ENCODE measurements at regions not wholly inside any gene's neighbourhood (a gene's known extent, or its start where the extent isn't known, plus 50 kb on each side); places are given as distances from the start of the nearest gene placed in this dataset.

DNA sequence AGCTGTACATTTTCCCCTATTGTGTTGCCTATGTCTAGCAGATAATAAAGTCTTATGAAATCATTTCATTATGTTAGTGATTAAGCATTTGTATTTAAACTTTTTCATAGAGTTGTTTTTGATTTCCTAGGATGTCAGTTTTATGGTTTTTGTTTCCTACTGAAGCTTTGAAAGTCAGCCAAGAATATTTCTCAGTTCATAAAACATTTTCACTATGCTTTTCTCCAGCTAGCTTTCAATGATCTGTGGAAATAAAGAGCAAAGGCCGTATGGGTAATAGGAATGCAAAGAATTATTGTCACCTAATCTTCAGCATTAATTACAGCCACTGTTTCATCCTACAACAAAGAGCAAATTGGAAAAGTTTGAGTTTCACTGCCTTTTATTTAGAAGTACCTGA, 145.7 kb upstream of the NUDT6 start:
- DNase-seq (ENCODE audit: low spot score in 2 of 2), result no peak
- no peak for TF ChIP-seq POLR2A (IDR thresholded peaks at IDR 0.05)
- TF ChIP-seq, protein P1, sequence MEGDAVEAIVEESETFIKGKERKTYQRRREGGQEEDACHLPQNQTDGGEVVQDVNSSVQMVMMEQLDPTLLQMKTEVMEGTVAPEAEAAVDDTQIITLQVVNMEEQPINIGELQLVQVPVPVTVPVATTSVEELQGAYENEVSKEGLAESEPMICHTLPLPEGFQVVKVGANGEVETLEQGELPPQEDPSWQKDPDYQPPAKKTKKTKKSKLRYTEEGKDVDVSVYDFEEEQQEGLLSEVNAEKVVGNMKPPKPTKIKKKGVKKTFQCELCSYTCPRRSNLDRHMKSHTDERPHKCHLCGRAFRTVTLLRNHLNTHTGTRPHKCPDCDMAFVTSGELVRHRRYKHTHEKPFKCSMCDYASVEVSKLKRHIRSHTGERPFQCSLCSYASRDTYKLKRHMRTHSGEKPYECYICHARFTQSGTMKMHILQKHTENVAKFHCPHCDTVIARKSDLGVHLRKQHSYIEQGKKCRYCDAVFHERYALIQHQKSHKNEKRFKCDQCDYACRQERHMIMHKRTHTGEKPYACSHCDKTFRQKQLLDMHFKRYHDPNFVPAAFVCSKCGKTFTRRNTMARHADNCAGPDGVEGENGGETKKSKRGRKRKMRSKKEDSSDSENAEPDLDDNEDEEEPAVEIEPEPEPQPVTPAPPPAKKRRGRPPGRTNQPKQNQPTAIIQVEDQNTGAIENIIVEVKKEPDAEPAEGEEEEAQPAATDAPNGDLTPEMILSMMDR (IDR thresholded peaks at IDR 0.05), result no peak
- WGBS, 2 donors, result 47 to 54% methylated on average over 1 of the region's 1 CpG
- H3K4me3 ChIP-seq (ENCODE audit: low read depth, poor library complexity, severe bottlenecking), result no peak overlapping the region
- intact Hi-C loops (cut with DNase I; ENCODE audit: low total_unique reads), result no loop called here

DNA sequence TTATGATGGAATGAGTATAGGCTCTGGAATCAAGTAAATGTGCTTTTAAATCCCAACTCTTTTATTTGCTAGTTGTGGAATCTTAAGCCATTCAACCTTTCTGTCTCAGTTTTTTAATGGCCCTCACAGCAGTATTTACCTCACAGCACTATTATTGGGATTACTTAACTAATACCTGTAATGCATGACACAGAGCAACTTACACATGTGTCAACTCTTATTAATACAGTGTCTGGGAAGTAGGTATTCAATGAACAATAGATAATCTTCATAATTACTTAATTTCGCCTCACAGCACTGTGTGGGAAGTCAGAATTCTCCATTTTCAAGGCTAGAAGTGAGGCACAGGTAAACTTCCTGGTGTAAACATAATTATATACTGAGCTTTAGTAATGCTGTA, 149.7 kb upstream of the NUDT6 start:
- TF ChIP-seq, protein P1 (IDR thresholded peaks at IDR 0.05), result no peak
- TF ChIP-seq POLR2A (IDR thresholded peaks at IDR 0.05), result no peak
- no peak for DNase-seq (ENCODE audit: low spot score in 2 of 2)
- intact Hi-C loops (cut with DNase I; ENCODE audit: low total_unique reads), result no loop called here
- H3K4me3 ChIP-seq (ENCODE audit: low read depth, poor library complexity, severe bottlenecking), result no peak overlapping the region
- WGBS, 2 donors, result 88 to 90% methylated on average over 1 of the region's 1 CpG

DNA sequence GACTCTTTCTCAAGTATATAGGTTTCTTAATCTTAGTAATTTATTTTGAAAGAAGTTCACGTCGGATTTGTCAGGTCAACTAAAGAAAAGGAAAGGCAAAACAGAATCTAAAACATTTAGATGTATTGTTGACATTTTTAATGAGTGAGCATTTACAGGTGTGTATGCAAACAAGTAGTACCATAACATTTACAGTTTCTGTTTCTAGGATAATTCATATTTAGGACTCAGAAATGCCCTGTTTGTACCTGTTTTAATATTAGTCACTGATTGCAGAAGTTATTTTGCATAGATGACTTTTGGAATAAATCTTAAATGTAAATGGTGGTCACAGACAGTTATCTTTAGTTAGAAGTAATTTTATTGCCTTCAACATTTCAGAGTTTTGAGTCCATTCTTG, 151.3 kb upstream of the NUDT6 start:
- WGBS, 2 donors, result 76 to 85% methylated on average over 2 of the region's 2 CpGs
- no peak overlapping the region for H3K4me3 ChIP-seq (ENCODE audit: low read depth, poor library complexity, severe bottlenecking)
- intact Hi-C loops (cut with DNase I; ENCODE audit: low total_unique reads), result no loop called here
- no peak for TF ChIP-seq POLR2A (IDR thresholded peaks at IDR 0.05)
- TF ChIP-seq, protein P1 (IDR thresholded peaks at IDR 0.05), result no peak
- no peak for DNase-seq (ENCODE audit: low spot score in 2 of 2)

DNA sequence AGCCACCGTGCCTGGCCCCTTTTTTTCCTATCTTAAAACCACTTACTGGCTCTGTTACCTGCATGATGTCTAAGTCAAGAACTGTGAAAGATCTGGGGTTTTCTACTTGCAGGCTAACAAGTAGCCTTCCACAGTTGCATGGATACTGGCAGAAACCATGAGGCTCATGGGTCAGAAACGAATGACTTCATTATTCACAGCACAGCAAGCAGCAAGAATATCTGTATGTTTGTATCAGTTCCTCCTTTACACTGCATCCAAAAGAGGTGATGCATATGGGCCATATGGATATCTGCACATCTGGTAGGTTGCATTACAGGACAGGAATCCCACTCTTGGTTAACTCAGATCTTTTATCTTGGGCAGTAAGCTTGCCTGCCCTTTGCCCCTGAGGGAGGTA, 154.9 kb upstream of the NUDT6 start:
- TF ChIP-seq, protein P1 (IDR thresholded peaks at IDR 0.05), result no peak
- TF ChIP-seq POLR2A (IDR thresholded peaks at IDR 0.05), result no peak
- WGBS, 2 donors, result 93 to 98% methylated on average over 2 of the region's 2 CpGs
- H3K4me3 ChIP-seq (ENCODE audit: low read depth, poor library complexity, severe bottlenecking), result no peak overlapping the region
- intact Hi-C loops (cut with DNase I; ENCODE audit: low total_unique reads), result loop anchor here (5.0 kb wide), 1 partner anchor 940 kb away; no protein-coding TSS in a partner anchor
- no peak for DNase-seq (ENCODE audit: low spot score in 2 of 2)

DNA sequence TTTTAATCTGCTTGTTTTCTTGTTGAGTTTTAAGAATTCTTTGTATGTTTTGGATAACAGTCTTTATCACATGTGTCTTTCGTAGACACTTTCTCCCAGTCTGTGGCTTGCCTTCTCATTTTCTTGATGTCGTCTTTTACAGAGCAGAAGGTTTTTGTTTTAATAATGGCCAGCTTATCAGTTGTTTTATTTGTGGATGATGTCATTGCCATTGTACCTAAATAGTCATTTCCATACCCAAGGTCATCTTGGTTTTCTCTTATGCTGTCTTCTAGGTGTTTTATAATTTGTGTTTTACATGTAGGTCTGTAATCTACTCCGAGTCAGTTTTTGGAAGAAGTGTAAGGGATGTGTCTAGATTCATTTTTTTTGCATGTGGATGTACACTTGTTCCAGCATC, 159.6 kb upstream of the NUDT6 start:
- 92 to 96% methylated on average over 3 of the region's 3 CpGs for WGBS, 2 donors
- DNase-seq (ENCODE audit: low spot score in 2 of 2), result no peak
- no peak for TF ChIP-seq POLR2A (IDR thresholded peaks at IDR 0.05)

DNA sequence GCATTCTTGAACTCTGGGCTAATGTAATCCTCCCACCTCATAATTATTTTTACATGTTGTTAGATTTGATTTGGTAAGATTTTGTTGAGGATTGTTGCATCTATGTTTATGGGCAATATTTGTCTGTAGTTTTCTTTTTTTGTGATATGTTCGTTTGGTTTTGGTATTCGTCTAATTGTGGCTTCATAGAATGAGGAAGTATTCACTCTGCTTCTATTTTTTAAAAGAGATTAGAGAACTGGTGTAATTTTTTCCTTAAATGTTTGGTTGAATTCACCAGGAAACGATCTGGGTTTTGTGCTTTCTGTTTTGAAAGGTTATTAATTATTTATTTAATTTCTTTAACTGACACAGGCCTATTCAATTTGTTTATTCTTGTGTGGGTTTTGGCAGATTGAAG, 161.2 kb upstream of the NUDT6 start:
- H3K4me3 ChIP-seq (ENCODE audit: low read depth, poor library complexity, severe bottlenecking), result no peak overlapping the region
- TF ChIP-seq POLR2A (IDR thresholded peaks at IDR 0.05), result no peak
- TF ChIP-seq, protein P1 (IDR thresholded peaks at IDR 0.05), result no peak
- no peak for DNase-seq (ENCODE audit: low spot score in 2 of 2)
- intact Hi-C loops (cut with DNase I; ENCODE audit: low total_unique reads), result no loop called here
- WGBS, 2 donors, result 68 to 74% methylated on average over 3 of the region's 3 CpGs

More for the DNA sequence above, 159.6 kb upstream of the NUDT6 start:
- intact Hi-C loops (cut with DNase I; ENCODE audit: low total_unique reads), result no loop called here
- no peak overlapping the region for H3K4me3 ChIP-seq (ENCODE audit: low read depth, poor library complexity, severe bottlenecking)
